ENCODE measurements at regions not wholly inside any gene's neighbourhood (a gene's known extent, or its start where the extent isn't known, plus 50 kb on each side); places are given as distances from the start of the nearest gene placed in this dataset.

DNA sequence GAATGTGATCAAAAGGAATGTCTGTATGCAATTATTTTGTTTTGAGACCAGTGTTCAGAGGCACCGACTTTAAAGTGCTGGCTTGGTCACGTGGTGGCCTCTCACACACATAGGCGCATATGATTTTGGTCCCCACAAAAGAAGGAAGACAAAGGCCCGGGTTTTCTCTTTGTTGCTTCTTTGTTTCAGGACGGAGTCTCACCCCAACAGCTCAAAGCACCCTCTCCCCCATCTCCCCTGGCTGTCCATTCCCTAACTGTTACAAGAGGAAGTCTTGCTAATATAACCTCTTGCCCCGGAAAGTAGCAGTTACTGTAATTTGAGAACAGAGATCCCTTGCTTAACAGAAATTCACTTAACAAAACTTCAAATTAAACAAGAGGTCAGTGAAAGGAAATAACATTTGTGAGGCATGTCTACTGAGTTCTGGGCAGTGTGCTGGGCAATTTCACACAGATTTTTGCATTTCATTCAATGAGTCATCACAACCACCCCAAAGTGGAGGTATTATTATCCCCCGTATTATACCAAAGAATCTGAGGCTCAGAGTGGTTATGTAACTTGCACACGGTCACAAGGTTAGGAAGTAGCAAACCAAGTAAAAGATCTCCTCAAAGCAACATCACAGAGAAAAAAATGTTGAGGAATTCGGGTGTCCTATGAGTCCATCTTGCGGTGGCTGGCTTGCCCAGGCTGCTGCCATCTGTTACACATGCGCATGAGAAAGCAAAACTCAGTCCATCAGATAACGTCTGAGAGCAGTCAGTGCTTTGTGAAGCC is 75.8 kb downstream of the SDC1 start:
- no peaks in the 10 kb centered on the region for H3K9me3 ChIP-seq (replicated peaks in 1 of 2; ENCODE audit: control insufficient read depth in 1 of 2, insufficient read depth in 1 of 2, low read length in 2 of 2)
- TF ChIP-seq, protein P1, sequence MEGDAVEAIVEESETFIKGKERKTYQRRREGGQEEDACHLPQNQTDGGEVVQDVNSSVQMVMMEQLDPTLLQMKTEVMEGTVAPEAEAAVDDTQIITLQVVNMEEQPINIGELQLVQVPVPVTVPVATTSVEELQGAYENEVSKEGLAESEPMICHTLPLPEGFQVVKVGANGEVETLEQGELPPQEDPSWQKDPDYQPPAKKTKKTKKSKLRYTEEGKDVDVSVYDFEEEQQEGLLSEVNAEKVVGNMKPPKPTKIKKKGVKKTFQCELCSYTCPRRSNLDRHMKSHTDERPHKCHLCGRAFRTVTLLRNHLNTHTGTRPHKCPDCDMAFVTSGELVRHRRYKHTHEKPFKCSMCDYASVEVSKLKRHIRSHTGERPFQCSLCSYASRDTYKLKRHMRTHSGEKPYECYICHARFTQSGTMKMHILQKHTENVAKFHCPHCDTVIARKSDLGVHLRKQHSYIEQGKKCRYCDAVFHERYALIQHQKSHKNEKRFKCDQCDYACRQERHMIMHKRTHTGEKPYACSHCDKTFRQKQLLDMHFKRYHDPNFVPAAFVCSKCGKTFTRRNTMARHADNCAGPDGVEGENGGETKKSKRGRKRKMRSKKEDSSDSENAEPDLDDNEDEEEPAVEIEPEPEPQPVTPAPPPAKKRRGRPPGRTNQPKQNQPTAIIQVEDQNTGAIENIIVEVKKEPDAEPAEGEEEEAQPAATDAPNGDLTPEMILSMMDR (IDR thresholded peaks at IDR 0.05), result no peak
- no peak overlapping the region for H3K4me3 ChIP-seq (replicated peaks in 1 of 3; ENCODE audit: low read depth in 2 of 3, low read length in 3 of 3)
- WGBS (ENCODE audit: insufficient coverage), result 83% methylated on average over 10 of the region's 12 CpGs
- H2AFZ ChIP-seq (ENCODE audit: insufficient read depth, low read depth, low read length, poor library complexity, severe bottlenecking), result no peak overlapping the region
- no peak for DNase-seq
- peaks cover 3 to 5% (median 4%) of the 10 kb centered on the region in 3 donors for H3K27me3 Mint-ChIP-seq (ENCODE audit: low read depth in 3 of 3)
- no peaks in the 10 kb centered on the region for H3K79me2 ChIP-seq (ENCODE audit: insufficient read depth, low read length)
- no peaks in the 10 kb centered on the region for H3K36me3 ChIP-seq (replicated peaks in 1 of 2; ENCODE audit: control insufficient read depth in 1 of 2, insufficient read depth in 2 of 2, low read length in 2 of 2)
- H3K36me3 Mint-ChIP-seq, result no peaks in the 10 kb centered on the region
- H3K9ac ChIP-seq (ENCODE audit: insufficient read depth, low read length, poor library complexity, severe bottlenecking), result no peak overlapping the region
- no peak overlapping the region for H3K4me2 ChIP-seq (replicated peaks; ENCODE audit: extremely low read depth, low read length, poor library complexity, severe bottlenecking)
- H3K4me1 ChIP-seq (ENCODE audit: control insufficient read depth in 1 of 2, insufficient read depth in 2 of 2, low read length in 2 of 2), result no peaks in the 10 kb centered on the region
- H4K20me1 ChIP-seq (ENCODE audit: insufficient read depth, low read length), result no peaks in the 10 kb centered on the region
- no peaks in the 10 kb centered on the region for H3K27me3 ChIP-seq (ENCODE audit: control insufficient read depth in 2 of 2, insufficient read depth in 2 of 2, low read length in 2 of 2)
- intact Hi-C loops (cut with micrococcal nuclease), result no loop called here
- no peaks in the 10 kb centered on the region for H3K4me1 Mint-ChIP-seq
- H3K27ac ChIP-seq (ENCODE audit: low read depth in 1 of 2, low read length in 2 of 2), result no peak overlapping the region
- H3K9me3 Mint-ChIP-seq, result no peaks in the 10 kb centered on the region
- H3K27ac Mint-ChIP-seq, result no peak overlapping the region
- no peak overlapping the region for H3K4me3 Mint-ChIP-seq

DNA sequence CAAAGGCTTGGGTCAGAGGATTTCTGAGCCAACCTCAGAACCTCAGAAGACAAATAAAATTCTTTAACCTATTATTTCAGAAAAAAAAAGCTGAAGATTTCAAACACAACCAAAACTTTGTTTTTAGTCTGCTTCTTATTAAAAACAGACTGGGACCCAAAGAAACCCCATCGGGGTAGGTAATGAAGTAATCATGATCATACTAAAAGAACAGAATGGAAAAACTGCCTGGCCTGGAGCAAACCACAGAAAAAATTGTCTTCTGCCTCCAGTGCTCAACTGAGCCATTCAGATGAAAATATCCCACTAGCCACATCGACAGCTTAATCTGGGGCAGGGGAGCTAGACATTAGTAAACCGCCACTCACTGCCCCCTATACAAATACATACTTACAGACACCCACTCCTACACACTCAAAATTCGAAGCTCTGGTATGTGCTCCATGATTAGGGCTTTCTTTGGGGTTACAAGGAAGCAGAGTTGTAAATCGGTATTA is 76.5 kb downstream of the SDC1 start:
- H3K9me3 ChIP-seq (replicated peaks in 1 of 2; ENCODE audit: control insufficient read depth in 1 of 2, insufficient read depth in 1 of 2, low read length in 2 of 2), result no peaks in the 10 kb centered on the region
- no peak overlapping the region for H3K4me3 Mint-ChIP-seq
- no peak for DNase-seq
- H4K20me1 ChIP-seq (ENCODE audit: insufficient read depth, low read length), result no peaks in the 10 kb centered on the region
- peaks cover 3 to 7% (median 4%) of the 10 kb centered on the region in 3 donors for H3K27me3 Mint-ChIP-seq (ENCODE audit: low read depth in 3 of 3)
- no peaks in the 10 kb centered on the region for H3K27me3 ChIP-seq (ENCODE audit: control insufficient read depth in 2 of 2, insufficient read depth in 2 of 2, low read length in 2 of 2)
- no peak overlapping the region for H3K27ac ChIP-seq (ENCODE audit: low read depth in 1 of 2, low read length in 2 of 2)
- no peak overlapping the region for H2AFZ ChIP-seq (ENCODE audit: insufficient read depth, low read depth, low read length, poor library complexity, severe bottlenecking)
- no peak overlapping the region for H3K4me3 ChIP-seq (replicated peaks in 1 of 3; ENCODE audit: low read depth in 2 of 3, low read length in 3 of 3)
- H3K36me3 Mint-ChIP-seq, result no peaks in the 10 kb centered on the region
- H3K9me3 Mint-ChIP-seq, result no peaks in the 10 kb centered on the region
- no peak overlapping the region for H3K27ac Mint-ChIP-seq
- H3K4me1 Mint-ChIP-seq, result no peaks in the 10 kb centered on the region
- 89% methylated on average over 3 of the region's 5 CpGs for WGBS (ENCODE audit: insufficient coverage)
- no peak overlapping the region for H3K4me2 ChIP-seq (replicated peaks; ENCODE audit: extremely low read depth, low read length, poor library complexity, severe bottlenecking)
- no peaks in the 10 kb centered on the region for H3K4me1 ChIP-seq (ENCODE audit: control insufficient read depth in 1 of 2, insufficient read depth in 2 of 2, low read length in 2 of 2)
- no peaks in the 10 kb centered on the region for H3K36me3 ChIP-seq (replicated peaks in 1 of 2; ENCODE audit: control insufficient read depth in 1 of 2, insufficient read depth in 2 of 2, low read length in 2 of 2)
- TF ChIP-seq, protein P1 (IDR thresholded peaks at IDR 0.05), result no peak
- H3K79me2 ChIP-seq (ENCODE audit: insufficient read depth, low read length), result no peaks in the 10 kb centered on the region
- intact Hi-C loops (cut with micrococcal nuclease), result no loop called here
- H3K9ac ChIP-seq (ENCODE audit: insufficient read depth, low read length, poor library complexity, severe bottlenecking), result no peak overlapping the region
